HL-60 (cell line): ENCODE measurements at regions not wholly inside any gene's neighbourhood (a gene's known extent, or its start where the extent isn't known, plus 50 kb on each side); places are given as distances from the start of the nearest gene placed in this dataset.

Experiments
- POLR2AphosphoS5 ChIP-seq: IDR thresholded peaks from 2 replicates; pipeline ENCODE4 v1.6.1; 2012; ENCODE audit warnings: low read depth
- TF ChIP-seq, protein P1 (sequence below): IDR thresholded peaks from one replicate; pipeline ENCODE4 v1.5.1; 2011; ENCODE audit warnings: low read length, control low read depth, inconsistent platforms; ENCODE audit not compliant: insufficient read depth
- TF ChIP-seq, protein P2 (sequence below): IDR thresholded peaks from 2 replicates; pipeline ENCODE4 v1.6.1; 2012; ENCODE audit warnings: low read depth; ENCODE audit not compliant: insufficient replicate concordance

GRCh38 chr18:78240101-78240500 is 739.5 kb upstream of the SALL3 start:
- TF ChIP-seq, protein P1, sequence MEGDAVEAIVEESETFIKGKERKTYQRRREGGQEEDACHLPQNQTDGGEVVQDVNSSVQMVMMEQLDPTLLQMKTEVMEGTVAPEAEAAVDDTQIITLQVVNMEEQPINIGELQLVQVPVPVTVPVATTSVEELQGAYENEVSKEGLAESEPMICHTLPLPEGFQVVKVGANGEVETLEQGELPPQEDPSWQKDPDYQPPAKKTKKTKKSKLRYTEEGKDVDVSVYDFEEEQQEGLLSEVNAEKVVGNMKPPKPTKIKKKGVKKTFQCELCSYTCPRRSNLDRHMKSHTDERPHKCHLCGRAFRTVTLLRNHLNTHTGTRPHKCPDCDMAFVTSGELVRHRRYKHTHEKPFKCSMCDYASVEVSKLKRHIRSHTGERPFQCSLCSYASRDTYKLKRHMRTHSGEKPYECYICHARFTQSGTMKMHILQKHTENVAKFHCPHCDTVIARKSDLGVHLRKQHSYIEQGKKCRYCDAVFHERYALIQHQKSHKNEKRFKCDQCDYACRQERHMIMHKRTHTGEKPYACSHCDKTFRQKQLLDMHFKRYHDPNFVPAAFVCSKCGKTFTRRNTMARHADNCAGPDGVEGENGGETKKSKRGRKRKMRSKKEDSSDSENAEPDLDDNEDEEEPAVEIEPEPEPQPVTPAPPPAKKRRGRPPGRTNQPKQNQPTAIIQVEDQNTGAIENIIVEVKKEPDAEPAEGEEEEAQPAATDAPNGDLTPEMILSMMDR, result no peak
- TF ChIP-seq, protein P2, sequence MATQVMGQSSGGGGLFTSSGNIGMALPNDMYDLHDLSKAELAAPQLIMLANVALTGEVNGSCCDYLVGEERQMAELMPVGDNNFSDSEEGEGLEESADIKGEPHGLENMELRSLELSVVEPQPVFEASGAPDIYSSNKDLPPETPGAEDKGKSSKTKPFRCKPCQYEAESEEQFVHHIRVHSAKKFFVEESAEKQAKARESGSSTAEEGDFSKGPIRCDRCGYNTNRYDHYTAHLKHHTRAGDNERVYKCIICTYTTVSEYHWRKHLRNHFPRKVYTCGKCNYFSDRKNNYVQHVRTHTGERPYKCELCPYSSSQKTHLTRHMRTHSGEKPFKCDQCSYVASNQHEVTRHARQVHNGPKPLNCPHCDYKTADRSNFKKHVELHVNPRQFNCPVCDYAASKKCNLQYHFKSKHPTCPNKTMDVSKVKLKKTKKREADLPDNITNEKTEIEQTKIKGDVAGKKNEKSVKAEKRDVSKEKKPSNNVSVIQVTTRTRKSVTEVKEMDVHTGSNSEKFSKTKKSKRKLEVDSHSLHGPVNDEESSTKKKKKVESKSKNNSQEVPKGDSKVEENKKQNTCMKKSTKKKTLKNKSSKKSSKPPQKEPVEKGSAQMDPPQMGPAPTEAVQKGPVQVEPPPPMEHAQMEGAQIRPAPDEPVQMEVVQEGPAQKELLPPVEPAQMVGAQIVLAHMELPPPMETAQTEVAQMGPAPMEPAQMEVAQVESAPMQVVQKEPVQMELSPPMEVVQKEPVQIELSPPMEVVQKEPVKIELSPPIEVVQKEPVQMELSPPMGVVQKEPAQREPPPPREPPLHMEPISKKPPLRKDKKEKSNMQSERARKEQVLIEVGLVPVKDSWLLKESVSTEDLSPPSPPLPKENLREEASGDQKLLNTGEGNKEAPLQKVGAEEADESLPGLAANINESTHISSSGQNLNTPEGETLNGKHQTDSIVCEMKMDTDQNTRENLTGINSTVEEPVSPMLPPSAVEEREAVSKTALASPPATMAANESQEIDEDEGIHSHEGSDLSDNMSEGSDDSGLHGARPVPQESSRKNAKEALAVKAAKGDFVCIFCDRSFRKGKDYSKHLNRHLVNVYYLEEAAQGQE, result no peak
- TF ChIP-seq POLR2AphosphoS5, result no peak
